ENCODE measurements at regions not wholly inside any gene's neighbourhood (a gene's known extent, or its start where the extent isn't known, plus 50 kb on each side); places are given as distances from the start of the nearest gene placed in this dataset.
"Not testable (repeated sequence)": the region's sequence is repeated elsewhere in the genome, so short reads cannot be mapped to it uniquely, and the experiment has no call there.

- no peaks in the 10 kb centered on the region for H3K36me3 ChIP-seq
- no peaks in the 10 kb centered on the region for H3K27me3 ChIP-seq (replicated peaks; ENCODE audit: insufficient read depth)
- no peaks in the 10 kb centered on the region for H3K4me1 ChIP-seq (ENCODE audit: control insufficient read depth in 1 of 2, low read depth in 2 of 2)
- no peaks in the 10 kb centered on the region for H3K9me3 ChIP-seq
- ATAC-seq (ENCODE audit: insufficient number of reproducible peaks, low FRiP score, low read depth) (no peak), DNase-seq (ENCODE audit: low spot score) (no peak)
- TF ChIP-seq, protein P1, sequence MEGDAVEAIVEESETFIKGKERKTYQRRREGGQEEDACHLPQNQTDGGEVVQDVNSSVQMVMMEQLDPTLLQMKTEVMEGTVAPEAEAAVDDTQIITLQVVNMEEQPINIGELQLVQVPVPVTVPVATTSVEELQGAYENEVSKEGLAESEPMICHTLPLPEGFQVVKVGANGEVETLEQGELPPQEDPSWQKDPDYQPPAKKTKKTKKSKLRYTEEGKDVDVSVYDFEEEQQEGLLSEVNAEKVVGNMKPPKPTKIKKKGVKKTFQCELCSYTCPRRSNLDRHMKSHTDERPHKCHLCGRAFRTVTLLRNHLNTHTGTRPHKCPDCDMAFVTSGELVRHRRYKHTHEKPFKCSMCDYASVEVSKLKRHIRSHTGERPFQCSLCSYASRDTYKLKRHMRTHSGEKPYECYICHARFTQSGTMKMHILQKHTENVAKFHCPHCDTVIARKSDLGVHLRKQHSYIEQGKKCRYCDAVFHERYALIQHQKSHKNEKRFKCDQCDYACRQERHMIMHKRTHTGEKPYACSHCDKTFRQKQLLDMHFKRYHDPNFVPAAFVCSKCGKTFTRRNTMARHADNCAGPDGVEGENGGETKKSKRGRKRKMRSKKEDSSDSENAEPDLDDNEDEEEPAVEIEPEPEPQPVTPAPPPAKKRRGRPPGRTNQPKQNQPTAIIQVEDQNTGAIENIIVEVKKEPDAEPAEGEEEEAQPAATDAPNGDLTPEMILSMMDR (IDR thresholded peaks at IDR 0.05) = no peak
- no peak overlapping the region for H3K27ac ChIP-seq
- H3K4me3 ChIP-seq = no peak overlapping the region
These were observed 1422.7 kb downstream of the BRD1 start for GRCh38 chr22:48404801-48405447.

- DNase-seq (ENCODE audit: low spot score) (no peak), ATAC-seq (ENCODE audit: insufficient number of reproducible peaks, low FRiP score, low read depth) (no peak)
These were observed 1423.9 kb downstream of the BRD1 start for GRCh38 chr22:48403521-48404403.

DNA sequence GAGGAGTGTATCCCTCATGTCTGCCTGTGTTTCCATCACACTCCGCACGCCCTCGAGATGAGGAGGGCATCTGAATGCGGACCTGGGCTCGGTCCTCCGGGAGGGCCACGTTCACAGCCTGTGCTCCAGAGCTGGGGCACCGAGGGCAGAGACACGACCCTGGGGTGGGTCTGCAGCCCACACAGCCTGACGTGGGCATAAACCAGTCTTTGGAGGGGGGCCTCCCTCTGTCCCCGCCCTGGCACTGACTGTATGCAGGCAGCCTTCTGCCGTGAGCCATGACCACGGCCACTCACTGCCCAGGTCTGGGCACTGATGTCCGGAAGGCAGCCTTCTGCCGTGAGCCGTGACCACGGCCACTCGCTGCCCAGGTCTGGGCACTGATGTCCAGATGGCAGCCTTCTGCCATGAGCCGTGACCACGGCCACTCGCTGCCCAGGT, 1425.1 kb downstream of the BRD1 start:
- no peak overlapping the region for H3K4me3 ChIP-seq
- no peaks in the 10 kb centered on the region for H3K36me3 ChIP-seq
- no peak overlapping the region for H3K27ac ChIP-seq
- DNase-seq (ENCODE audit: low spot score) (no peak), ATAC-seq (ENCODE audit: insufficient number of reproducible peaks, low FRiP score, low read depth) (no peak)
- no peaks in the 10 kb centered on the region for H3K9me3 ChIP-seq
- H3K4me1 ChIP-seq (ENCODE audit: control insufficient read depth in 1 of 2, low read depth in 2 of 2) = no peaks in the 10 kb centered on the region
- H3K27me3 ChIP-seq (replicated peaks; ENCODE audit: insufficient read depth) = no peaks in the 10 kb centered on the region
- TF ChIP-seq, protein P1 (IDR thresholded peaks at IDR 0.05) = no peak

More at GRCh38 chr22:48403521-48404403, 1423.9 kb downstream of the BRD1 start:
- Histone ChIP-seq H3K4me1 (ENCODE audit: control insufficient read depth in 1 of 2, low read depth in 2 of 2) (no peaks in the 10 kb centered on the region), H3K36me3 (no peaks in the 10 kb centered on the region), H3K27ac (no peak overlapping the region), H3K4me3 (no peak overlapping the region), H3K9me3 (no peaks in the 10 kb centered on the region), H3K27me3 (replicated peaks; ENCODE audit: insufficient read depth) (no peaks in the 10 kb centered on the region)
- TF ChIP-seq, protein P1 (IDR thresholded peaks at IDR 0.05) = no peak

- not testable (repeated sequence) for H3K9me3 ChIP-seq; H3K4me3 ChIP-seq; H3K36me3 ChIP-seq; H3K4me1 ChIP-seq (ENCODE audit: control insufficient read depth in 1 of 2, low read depth in 2 of 2); ATAC-seq (ENCODE audit: insufficient number of reproducible peaks, low FRiP score, low read depth); H3K27me3 ChIP-seq (replicated peaks; ENCODE audit: insufficient read depth); DNase-seq (ENCODE audit: low spot score); H3K27ac ChIP-seq
These were observed 1426.2 kb downstream of the BRD1 start for GRCh38 chr22:48401523-48401922.

DNA sequence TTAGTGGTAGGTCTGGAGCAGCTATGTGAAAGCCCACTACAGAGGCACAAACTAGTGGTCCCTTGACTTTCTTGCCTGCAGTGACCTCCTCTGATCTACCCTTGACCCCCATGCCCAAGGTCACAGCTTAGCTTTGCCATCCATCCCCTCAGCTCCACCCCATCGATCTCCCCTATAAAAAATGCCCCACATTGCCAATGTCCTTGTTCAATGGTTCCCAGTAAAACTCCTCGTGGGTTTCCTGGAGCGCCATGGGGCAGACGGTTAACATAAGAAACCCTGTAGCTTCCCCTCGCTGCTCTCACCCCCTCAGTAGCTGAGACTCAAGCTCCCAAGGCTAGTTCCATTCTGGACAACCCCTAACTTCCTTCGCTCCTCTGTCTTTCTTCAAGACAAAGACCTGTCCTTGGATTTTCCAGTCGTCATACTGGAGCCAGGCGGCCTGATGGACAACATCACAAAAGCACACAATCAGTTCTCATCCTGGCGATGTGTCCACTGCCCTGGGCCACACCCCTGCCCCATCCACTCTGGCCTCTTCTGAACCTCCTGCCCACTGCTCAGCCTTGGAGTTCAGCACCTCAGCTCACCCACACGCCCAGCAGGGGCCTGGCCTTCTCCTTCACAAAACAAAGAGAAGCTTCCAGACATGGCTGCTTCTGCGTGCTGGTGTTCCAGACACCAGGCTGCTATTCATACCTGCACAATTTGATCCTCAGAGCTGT, 1429.3 kb downstream of the BRD1 start:
- no peaks in the 10 kb centered on the region for H3K4me1 ChIP-seq (ENCODE audit: control insufficient read depth in 1 of 2, low read depth in 2 of 2)
- no peaks in the 10 kb centered on the region for H3K36me3 ChIP-seq
- DNase-seq (ENCODE audit: low spot score) (no peak), ATAC-seq (ENCODE audit: insufficient number of reproducible peaks, low FRiP score, low read depth) (no peak)
- no peak overlapping the region for H3K4me3 ChIP-seq
- H3K9me3 ChIP-seq = no peaks in the 10 kb centered on the region
- H3K27ac ChIP-seq = no peak overlapping the region
- H3K27me3 ChIP-seq (replicated peaks; ENCODE audit: insufficient read depth) = no peaks in the 10 kb centered on the region
- TF ChIP-seq, protein P1 (IDR thresholded peaks at IDR 0.05) = no peak
